RWPE2 (cell line): ENCODE measurements at regions not wholly inside any gene's neighbourhood (a gene's known extent, or its start where the extent isn't known, plus 50 kb on each side); places are given as distances from the start of the nearest gene placed in this dataset.

ENCODE experiments used
- ATAC-seq: fragments of 200-7000 bp; cut with Tn5 transposase; 3 replicates; pipeline ENCODE4 v1.9.1; 2021; ENCODE audit warnings: low read depth
- DNase-seq: peaks from one replicate; pipeline ENCODE4 v3.0.0-alpha.2; 2020; ENCODE audit warnings: low spot score
- H3K27ac ChIP-seq: fragments of 450-650 bp; 2 replicates; pipeline ENCODE4 v1.5.1; 2017; ENCODE audit warnings: mild to moderate bottlenecking; ENCODE audit not compliant: poor library complexity, severe bottlenecking
- H3K27me3 ChIP-seq: fragments of 250-450 bp; sonication (Bioruptor Pico); 2 replicates; pipeline ENCODE4 v1.5.1; 2021; ENCODE audit warnings: mild to moderate bottlenecking, moderate library complexity; ENCODE audit not compliant: insufficient read depth, poor library complexity, severe bottlenecking
- H3K36me3 ChIP-seq: fragments of 250-450 bp; sonication (Bioruptor Pico); 2 replicates; pipeline ENCODE4 v1.5.1; 2020; ENCODE audit warnings: low read depth, mild to moderate bottlenecking, moderate library complexity
- H3K4me1 ChIP-seq: fragments of 250-450 bp; sonication (Bioruptor Pico); 2 replicates; pipeline ENCODE4 v1.5.1; 2021; ENCODE audit warnings: mild to moderate bottlenecking, moderate library complexity; ENCODE audit not compliant: insufficient read depth, poor library complexity, severe bottlenecking
- H3K4me3 ChIP-seq: fragments of 250-450 bp; sonication (Bioruptor Pico); 2 replicates; pipeline ENCODE4 v1.5.1; 2021; ENCODE audit warnings: mild to moderate bottlenecking, moderate library complexity; ENCODE audit not compliant: severe bottlenecking
- H3K9me3 ChIP-seq: fragments of 250-450 bp; sonication (Bioruptor Pico); 2 replicates; pipeline ENCODE4 v1.5.1; 2021; ENCODE audit warnings: mild to moderate bottlenecking, moderate library complexity; ENCODE audit not compliant: severe bottlenecking
- TF ChIP-seq, protein P1 (sequence below): fragments of 450-650 bp; IDR thresholded peaks from one replicate; pipeline ENCODE4 v1.5.1; 2017; ENCODE audit warnings: mild to moderate bottlenecking, moderate library complexity; ENCODE audit not compliant: poor library complexity, severe bottlenecking

DNA sequence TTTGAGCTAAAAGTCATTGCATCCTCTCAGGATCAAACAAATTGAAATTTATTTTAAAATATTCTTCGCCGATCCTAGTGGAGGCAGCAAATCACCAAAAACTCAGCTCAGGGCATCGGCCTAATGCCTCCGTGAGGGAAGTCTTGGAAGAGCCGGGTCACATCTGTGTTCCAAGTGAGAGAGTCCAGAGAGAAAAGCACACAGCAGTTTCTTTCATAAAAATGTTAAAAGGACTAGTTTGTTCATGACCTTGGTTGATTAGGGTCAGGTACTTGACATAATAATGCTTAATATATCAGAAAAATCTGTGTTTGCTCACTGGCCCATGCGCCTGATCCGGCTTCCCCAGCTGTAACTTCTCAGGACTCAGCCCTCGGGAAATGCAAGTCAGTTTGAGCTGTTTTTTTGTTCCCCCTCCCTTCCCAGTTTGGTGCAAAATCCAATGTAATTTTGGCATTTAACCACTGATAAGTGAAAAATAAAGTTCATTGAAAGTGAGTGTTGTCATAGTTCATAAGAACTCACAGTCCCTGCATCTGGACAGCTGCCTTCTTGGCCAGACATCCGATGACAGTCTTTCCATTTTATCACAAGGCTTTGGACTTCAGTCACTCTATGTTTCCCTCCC is 161.7 kb downstream of the CAND1 start:
- Histone ChIP-seq H3K4me3 (no peak overlapping the region), H3K27ac (no peak overlapping the region), H3K9me3 (no peaks in the 10 kb centered on the region), H3K4me1 (no peaks in the 10 kb centered on the region), H3K36me3 (no peaks in the 10 kb centered on the region), H3K27me3 (no peaks in the 10 kb centered on the region)
- DNase-seq (no peak), ATAC-seq (no peak)
- TF ChIP-seq, protein P1, sequence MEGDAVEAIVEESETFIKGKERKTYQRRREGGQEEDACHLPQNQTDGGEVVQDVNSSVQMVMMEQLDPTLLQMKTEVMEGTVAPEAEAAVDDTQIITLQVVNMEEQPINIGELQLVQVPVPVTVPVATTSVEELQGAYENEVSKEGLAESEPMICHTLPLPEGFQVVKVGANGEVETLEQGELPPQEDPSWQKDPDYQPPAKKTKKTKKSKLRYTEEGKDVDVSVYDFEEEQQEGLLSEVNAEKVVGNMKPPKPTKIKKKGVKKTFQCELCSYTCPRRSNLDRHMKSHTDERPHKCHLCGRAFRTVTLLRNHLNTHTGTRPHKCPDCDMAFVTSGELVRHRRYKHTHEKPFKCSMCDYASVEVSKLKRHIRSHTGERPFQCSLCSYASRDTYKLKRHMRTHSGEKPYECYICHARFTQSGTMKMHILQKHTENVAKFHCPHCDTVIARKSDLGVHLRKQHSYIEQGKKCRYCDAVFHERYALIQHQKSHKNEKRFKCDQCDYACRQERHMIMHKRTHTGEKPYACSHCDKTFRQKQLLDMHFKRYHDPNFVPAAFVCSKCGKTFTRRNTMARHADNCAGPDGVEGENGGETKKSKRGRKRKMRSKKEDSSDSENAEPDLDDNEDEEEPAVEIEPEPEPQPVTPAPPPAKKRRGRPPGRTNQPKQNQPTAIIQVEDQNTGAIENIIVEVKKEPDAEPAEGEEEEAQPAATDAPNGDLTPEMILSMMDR: peak; percentile 10

DNA sequence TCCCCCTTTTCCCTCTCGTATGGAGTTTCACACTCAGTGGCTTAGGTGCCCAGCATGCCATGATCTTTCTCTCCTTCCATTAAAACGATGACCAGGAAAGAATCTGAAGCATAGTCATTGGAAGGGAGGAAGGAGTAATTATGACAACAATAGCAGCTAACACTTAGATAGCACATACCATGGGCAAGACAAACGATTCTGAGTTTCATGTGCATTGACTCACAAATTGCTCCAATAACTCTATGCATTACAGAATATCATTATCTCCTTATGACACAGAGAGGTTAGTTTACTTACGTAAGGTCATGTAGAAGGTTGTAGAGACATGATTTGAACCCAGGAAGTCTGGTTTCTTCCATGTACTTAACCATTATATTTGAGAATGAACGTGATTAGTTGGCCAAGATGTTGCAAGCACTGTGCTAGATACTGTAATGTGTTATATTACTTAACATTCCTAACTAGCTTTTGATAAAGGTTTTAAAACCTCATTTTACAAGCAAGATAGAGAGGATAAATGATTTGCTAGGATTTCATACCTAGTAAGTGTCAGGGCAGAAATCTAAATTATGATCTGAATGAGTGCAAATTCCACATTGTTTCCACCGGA is 162.4 kb downstream of the CAND1 start:
- TF ChIP-seq, protein P1: no peak
- Histone ChIP-seq H3K9me3 (no peaks in the 10 kb centered on the region), H3K27ac (no peak overlapping the region), H3K4me1 (no peaks in the 10 kb centered on the region), H3K4me3 (no peak overlapping the region), H3K36me3 (no peaks in the 10 kb centered on the region), H3K27me3 (no peaks in the 10 kb centered on the region)
- DNase-seq (no peak), ATAC-seq (no peak)

DNA sequence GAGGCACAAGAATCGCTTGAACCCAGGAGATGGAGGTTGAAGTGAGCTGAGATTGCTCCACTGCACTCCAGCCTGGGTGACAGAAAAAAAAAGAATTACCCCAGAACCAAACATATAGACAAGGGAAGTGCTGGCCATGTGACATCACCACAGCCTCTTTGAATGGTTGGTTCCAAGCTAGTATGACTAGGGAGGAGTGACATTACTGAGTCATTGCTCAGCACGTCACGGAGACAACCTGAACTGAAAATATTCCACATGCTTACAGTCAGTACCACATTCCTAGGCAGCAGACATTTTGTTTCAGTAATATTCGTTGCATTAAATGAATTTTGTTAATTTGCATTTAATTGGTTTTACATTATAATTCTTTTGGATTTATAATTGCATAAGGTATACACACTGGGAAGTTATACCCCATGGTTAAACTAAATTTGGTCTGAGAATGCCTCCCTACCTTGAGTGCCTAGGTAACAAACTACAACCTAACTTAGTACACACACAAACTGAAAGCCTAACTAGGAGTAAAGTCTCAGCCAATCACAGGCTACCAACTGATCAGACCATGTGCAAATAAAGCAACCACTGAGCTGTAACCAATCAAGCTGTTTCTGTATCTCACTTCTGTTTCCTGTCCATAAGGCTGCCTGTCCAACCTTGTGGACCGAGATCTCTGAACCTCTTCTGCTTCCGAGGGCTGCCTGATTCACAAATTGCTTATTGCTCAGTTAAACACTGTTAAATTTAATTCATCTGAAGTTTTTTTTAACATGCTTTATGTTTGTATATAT is 164.4 kb downstream of the CAND1 start:
- Histone ChIP-seq H3K27me3 (no peaks in the 10 kb centered on the region), H3K4me1 (no peaks in the 10 kb centered on the region), H3K27ac (no peak overlapping the region), H3K36me3 (no peaks in the 10 kb centered on the region), H3K4me3 (no peak overlapping the region), H3K9me3 (no peaks in the 10 kb centered on the region)
- DNase-seq: no peak
- TF ChIP-seq, protein P1: no peak
- ATAC-seq: no peak

DNA sequence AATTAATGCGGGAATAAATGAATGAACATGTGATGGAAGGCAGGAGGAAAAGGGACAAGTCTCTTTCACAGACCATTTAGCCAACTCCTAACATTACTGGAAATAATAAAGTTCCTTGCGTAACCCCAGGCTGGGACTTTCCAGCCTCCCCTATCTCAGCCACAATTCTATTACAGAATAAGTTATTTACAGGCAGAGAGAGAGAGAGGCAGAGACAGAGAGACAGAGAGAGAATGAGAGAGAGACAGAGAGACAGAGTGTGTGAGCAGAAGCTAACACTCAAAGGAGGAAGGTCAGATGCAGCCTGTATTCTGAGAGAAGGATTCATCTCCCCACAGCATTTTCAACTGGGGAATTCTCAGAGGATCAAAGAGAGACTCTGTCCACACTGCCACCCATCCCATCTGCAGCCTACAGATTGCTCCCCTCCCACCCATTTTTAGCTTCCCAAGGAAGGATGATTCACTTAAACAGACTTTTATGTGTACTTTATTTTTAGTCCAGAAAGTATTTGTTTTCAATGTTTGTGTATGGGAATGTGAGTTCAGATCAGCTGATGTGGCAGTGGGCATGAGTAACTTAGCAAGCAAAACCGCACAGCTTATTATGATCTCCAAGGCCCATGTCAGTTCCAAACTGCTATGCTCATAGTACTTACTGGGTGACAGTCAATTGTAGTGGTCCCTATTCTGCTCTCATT is 165.7 kb downstream of the CAND1 start:
- Histone ChIP-seq H3K9me3 (no peaks in the 10 kb centered on the region), H3K27ac (no peak overlapping the region), H3K36me3 (no peaks in the 10 kb centered on the region), H3K4me1 (no peaks in the 10 kb centered on the region), H3K27me3 (no peaks in the 10 kb centered on the region), H3K4me3 (no peak overlapping the region)
- TF ChIP-seq, protein P1: no peak
- ATAC-seq (peak; percentile 85), DNase-seq (no peak)
